ENCODE measurements at regions not wholly inside any gene's neighbourhood (a gene's known extent, or its start where the extent isn't known, plus 50 kb on each side); places are given as distances from the start of the nearest gene placed in this dataset.

DNA sequence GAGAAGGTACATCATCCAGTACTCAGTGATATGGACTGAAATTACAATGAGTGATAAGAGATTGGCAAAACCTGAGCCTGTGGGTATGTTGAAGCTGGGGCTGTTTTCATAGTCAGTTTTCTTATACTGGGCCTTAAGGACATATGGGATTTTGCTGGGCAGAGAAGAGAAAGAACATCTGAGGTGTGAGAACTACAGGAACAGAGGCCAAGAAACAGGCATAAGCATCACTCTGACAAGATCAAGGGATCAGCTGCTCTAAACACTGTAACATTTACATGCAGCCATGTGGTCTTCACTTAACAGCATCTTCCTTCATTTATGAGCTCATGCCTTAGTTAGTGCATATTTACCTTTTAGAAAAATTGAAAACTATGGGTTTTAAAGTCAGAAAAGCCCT is 220.0 kb downstream of the TRIM36 start:
- no peaks in the 10 kb centered on the region for H3K36me3 Mint-ChIP-seq
- no peak for DNase-seq (ENCODE audit: low spot score in 2 of 2, unreplicated experiment in 2 of 2)
- no peaks in the 10 kb centered on the region for H3K27me3 Mint-ChIP-seq (ENCODE audit: low read depth)
- H3K4me1 Mint-ChIP-seq = no peaks in the 10 kb centered on the region
- no peak overlapping the region for H3K4me3 Mint-ChIP-seq
- no peak overlapping the region for H3K27ac Mint-ChIP-seq
- TF ChIP-seq, protein P1, sequence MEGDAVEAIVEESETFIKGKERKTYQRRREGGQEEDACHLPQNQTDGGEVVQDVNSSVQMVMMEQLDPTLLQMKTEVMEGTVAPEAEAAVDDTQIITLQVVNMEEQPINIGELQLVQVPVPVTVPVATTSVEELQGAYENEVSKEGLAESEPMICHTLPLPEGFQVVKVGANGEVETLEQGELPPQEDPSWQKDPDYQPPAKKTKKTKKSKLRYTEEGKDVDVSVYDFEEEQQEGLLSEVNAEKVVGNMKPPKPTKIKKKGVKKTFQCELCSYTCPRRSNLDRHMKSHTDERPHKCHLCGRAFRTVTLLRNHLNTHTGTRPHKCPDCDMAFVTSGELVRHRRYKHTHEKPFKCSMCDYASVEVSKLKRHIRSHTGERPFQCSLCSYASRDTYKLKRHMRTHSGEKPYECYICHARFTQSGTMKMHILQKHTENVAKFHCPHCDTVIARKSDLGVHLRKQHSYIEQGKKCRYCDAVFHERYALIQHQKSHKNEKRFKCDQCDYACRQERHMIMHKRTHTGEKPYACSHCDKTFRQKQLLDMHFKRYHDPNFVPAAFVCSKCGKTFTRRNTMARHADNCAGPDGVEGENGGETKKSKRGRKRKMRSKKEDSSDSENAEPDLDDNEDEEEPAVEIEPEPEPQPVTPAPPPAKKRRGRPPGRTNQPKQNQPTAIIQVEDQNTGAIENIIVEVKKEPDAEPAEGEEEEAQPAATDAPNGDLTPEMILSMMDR (IDR thresholded peaks at IDR 0.05; ENCODE audit: unreplicated experiment) = no peak
- H3K9me3 Mint-ChIP-seq = peaks cover 5% of the 10 kb centered on the region

DNA sequence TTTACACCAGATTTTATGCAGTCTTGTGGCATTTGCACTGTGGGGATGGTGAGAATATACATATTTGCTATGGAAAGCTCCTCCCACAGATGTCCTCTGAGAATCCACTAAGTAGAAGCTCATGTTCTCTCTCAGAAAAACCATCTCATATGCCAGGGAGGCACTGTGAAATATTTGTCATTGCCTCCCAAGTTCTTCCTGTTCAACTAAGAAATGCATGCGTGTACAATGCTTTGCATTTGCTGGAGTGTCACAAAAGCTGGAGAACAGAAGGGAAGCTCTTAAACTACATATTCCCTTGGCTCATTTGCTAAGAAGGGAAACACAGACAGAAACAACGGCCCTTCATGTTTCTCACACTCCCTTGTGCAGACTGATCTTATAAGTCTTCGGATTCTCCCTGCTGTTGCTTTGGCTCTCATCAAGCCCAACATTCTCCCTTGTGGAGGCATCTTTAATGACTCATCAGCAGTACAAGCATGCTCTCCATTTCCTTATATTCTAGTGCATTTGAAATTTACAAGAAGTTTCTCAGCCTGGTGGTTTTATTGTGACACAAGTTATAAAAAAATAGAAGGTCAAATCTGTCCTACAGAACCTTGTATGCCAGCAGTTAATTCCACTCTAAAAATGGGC is 220.6 kb downstream of the TRIM36 start:
- Mint-ChIP-seq H3K4me3 (no peak overlapping the region), H3K36me3 (no peaks in the 10 kb centered on the region), H3K27me3 (ENCODE audit: low read depth) (no peaks in the 10 kb centered on the region)

DNA sequence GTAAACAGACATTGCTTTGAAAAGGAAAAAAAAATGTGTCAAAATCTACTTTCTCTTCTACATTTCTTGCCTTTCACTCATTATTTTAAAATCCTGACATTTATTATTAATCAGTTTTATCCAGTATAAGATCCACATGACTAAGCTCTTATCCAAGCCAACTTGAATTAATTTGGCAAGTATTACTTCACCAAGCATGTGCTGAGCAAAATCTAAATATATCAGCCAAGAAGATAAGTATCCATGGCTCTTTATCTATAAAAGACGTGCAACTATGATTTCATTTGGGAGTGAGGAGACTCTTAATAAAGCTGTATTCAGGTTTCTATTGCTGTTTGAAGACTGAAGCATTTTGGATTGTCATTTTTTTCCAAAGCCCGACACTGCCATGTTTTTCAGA is 221.3 kb downstream of the TRIM36 start:
- H3K27ac Mint-ChIP-seq = no peak overlapping the region
- H3K27me3 Mint-ChIP-seq (ENCODE audit: low read depth) = no peaks in the 10 kb centered on the region
- no peaks in the 10 kb centered on the region for H3K36me3 Mint-ChIP-seq
- peaks cover 3% of the 10 kb centered on the region for H3K9me3 Mint-ChIP-seq
- no peak for DNase-seq (ENCODE audit: low spot score in 2 of 2, unreplicated experiment in 2 of 2)
- no peaks in the 10 kb centered on the region for H3K4me1 Mint-ChIP-seq
- H3K4me3 Mint-ChIP-seq = no peak overlapping the region
- TF ChIP-seq, protein P1 (IDR thresholded peaks at IDR 0.05; ENCODE audit: unreplicated experiment) = no peak

More for the DNA sequence above, 220.6 kb downstream of the TRIM36 start:
- DNase-seq (ENCODE audit: low spot score in 2 of 2, unreplicated experiment in 2 of 2) = no peak
- no peaks in the 10 kb centered on the region for H3K9me3 Mint-ChIP-seq
- no peaks in the 10 kb centered on the region for H3K4me1 Mint-ChIP-seq
- TF ChIP-seq, protein P1 (IDR thresholded peaks at IDR 0.05; ENCODE audit: unreplicated experiment) = no peak
- no peak overlapping the region for H3K27ac Mint-ChIP-seq

DNA sequence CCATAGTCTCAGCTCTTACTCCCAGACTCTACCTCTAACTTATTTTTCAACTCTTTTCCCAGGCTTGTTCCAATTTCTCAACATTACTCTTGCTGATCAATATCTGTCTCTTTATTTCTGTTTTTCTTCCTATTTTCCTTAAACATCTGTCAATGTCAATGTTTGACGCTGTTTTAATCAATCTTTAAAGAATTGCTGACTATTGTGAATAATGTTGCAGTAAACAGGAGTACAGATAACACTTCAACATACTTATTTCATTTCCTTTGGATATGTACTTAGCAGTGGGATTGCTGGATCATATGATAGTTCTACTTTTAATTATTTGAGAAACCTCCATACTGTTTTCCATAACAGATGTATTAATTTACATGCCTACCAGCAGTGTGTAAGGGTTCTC is 229.0 kb downstream of the TRIM36 start:
- Mint-ChIP-seq H3K27ac (no peak overlapping the region), H3K4me1 (no peaks in the 10 kb centered on the region), H3K36me3 (no peaks in the 10 kb centered on the region), H3K27me3 (ENCODE audit: low read depth) (no peaks in the 10 kb centered on the region), H3K9me3 (peaks cover 58% of the 10 kb centered on the region), H3K4me3 (no peak overlapping the region)
- DNase-seq (ENCODE audit: low spot score in 2 of 2, unreplicated experiment in 2 of 2) = no peak
- TF ChIP-seq, protein P1 (IDR thresholded peaks at IDR 0.05; ENCODE audit: unreplicated experiment) = no peak

DNA sequence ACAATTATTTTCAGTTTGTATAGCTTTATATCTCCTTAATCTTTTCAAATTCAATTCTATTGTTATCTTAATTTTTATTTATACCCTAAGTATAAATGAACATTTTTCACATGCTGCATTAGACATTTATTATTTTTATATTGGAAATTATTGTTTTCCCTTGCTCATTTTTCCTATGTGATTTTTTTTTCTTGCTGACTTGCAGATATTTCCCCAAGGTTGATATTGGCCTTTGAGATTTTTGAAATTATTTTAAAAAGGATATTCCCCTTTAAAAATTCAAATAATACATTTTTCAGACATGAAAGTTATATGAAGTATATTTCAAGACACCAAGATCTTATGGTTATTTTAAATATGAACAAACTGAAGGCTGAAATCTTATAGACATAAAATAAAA is 234.2 kb downstream of the TRIM36 start:
- no peak for DNase-seq (ENCODE audit: low spot score in 2 of 2, unreplicated experiment in 2 of 2)
- H3K27me3 Mint-ChIP-seq (ENCODE audit: low read depth) = no peaks in the 10 kb centered on the region
- no peak overlapping the region for H3K4me3 Mint-ChIP-seq
- H3K9me3 Mint-ChIP-seq = peaks cover 31% of the 10 kb centered on the region
- no peak overlapping the region for H3K27ac Mint-ChIP-seq
- no peaks in the 10 kb centered on the region for H3K4me1 Mint-ChIP-seq
- no peaks in the 10 kb centered on the region for H3K36me3 Mint-ChIP-seq
- TF ChIP-seq, protein P1 (IDR thresholded peaks at IDR 0.05; ENCODE audit: unreplicated experiment) = no peak

Measured in mesothelial cell of epicardium (in vitro differentiated cells).